GM23248 (cell line): ENCODE measurements at regions not wholly inside any gene's neighbourhood (a gene's known extent, or its start where the extent isn't known, plus 50 kb on each side); places are given as distances from the start of the nearest gene placed in this dataset.

Experiments
- EZH2 ChIP-seq: fragments of 200-600 bp; sonication (generic); IDR thresholded peaks from 2 replicates; pipeline ENCODE4 v1.6.1; 2018; ENCODE audit warnings: antibody characterized with exemption, mild to moderate bottlenecking; ENCODE audit not compliant: insufficient read depth, poor library complexity, severe bottlenecking
- EZH2phosphoT487 ChIP-seq: fragments of 200-600 bp; sonication (generic); IDR thresholded peaks from 2 replicates; pipeline ENCODE4 v1.6.1; 2018; ENCODE audit warnings: antibody characterized with exemption, moderate library complexity, mild to moderate bottlenecking, low read depth; ENCODE audit not compliant: insufficient read depth

- TF ChIP-seq EZH2phosphoT487 (no peak), EZH2 (no peak)
Measured at GRCh38 chr2:211062297-211062612, 505.9 kb downstream of the CPS1 start.
